ENCODE measurements at regions not wholly inside any gene's neighbourhood (a gene's known extent, or its start where the extent isn't known, plus 50 kb on each side); places are given as distances from the start of the nearest gene placed in this dataset.

DNA sequence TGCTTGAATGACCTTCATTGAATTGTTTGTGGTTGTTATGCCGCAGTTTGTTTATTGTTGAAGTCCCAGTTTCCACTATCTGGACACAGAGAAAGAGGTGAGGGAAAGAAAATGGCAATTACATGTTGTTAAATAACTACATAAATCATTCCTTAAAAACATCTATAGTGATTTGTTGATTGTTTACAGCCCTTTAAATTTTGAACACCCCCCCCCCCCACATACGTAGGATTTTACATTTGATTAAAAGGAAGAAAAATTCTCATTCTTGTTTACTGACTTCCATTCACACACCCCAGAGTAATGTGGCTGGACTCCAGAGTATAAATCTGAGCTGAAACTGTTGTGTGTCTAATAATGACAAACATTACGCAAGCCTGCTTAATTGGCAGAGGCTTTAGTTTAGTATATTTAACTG is 87.1 kb upstream of the FAM174A start:
- TF ChIP-seq, protein P1, sequence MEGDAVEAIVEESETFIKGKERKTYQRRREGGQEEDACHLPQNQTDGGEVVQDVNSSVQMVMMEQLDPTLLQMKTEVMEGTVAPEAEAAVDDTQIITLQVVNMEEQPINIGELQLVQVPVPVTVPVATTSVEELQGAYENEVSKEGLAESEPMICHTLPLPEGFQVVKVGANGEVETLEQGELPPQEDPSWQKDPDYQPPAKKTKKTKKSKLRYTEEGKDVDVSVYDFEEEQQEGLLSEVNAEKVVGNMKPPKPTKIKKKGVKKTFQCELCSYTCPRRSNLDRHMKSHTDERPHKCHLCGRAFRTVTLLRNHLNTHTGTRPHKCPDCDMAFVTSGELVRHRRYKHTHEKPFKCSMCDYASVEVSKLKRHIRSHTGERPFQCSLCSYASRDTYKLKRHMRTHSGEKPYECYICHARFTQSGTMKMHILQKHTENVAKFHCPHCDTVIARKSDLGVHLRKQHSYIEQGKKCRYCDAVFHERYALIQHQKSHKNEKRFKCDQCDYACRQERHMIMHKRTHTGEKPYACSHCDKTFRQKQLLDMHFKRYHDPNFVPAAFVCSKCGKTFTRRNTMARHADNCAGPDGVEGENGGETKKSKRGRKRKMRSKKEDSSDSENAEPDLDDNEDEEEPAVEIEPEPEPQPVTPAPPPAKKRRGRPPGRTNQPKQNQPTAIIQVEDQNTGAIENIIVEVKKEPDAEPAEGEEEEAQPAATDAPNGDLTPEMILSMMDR (IDR thresholded peaks at IDR 0.05) = no peak
- TF ChIP-seq EP300 (IDR thresholded peaks at IDR 0.05) (no peak), POLR2A (IDR thresholded peaks at IDR 0.05) (no peak), POLR2AphosphoS5 (IDR thresholded peaks at IDR 0.05) (no peak)
